Right lobe of liver (tissue), 6 donors: ENCODE measurements at regions not wholly inside any gene's neighbourhood (a gene's known extent, or its start where the extent isn't known, plus 50 kb on each side); places are given as distances from the start of the nearest gene placed in this dataset.

Experiments used
- ATAC-seq, 4 donors: fragments of 200-7000 bp; cut with Tn5 transposase; one replicate each; pipeline ENCODE4 v1.9.1; 2020; ENCODE audit warnings: mild to moderate bottlenecking in 4 of 4, moderate library complexity in 4 of 4
- DNase-seq, 3 donors: peaks; one replicate each; pipeline ENCODE4 v3.0.0-alpha.2; 2020
- H3K27ac ChIP-seq, 3 donors: fragments of 200-600 bp; one replicate each; pipeline ENCODE4 v1.8.0; 2022
- H3K27me3 ChIP-seq, 2 donors: fragments of 200-600 bp; one replicate each; pipeline ENCODE4 v1.8.0; 2022
- H3K36me3 ChIP-seq, 4 donors: fragments of 200-600 bp; sonication (generic) in 1 of 4; one replicate each; pipeline versions ENCODE4 v1.5.1 to v1.8.0; 2017 to 2022; ENCODE audit warnings: control low read depth in 1 of 4
- H3K4me1 ChIP-seq, 4 donors: fragments of 200-600 bp; sonication (generic) in 1 of 4; one replicate each; pipeline versions ENCODE4 v1.5.1 to v1.8.0; 2017 to 2022; ENCODE audit warnings: control low read depth in 1 of 4
- H3K4me3 ChIP-seq, 3 donors: fragments of 200-600 bp; one replicate each; pipeline ENCODE4 v1.8.0; 2022
- H3K9me3 ChIP-seq, 4 donors: fragments of 200-600 bp; sonication (generic) in 1 of 4; one replicate each; pipeline versions ENCODE4 v1.5.1 to v1.8.0; 2017 to 2022; ENCODE audit warnings: control low read depth in 1 of 4
- CTCF ChIP-seq, 4 donors: fragments of 200-600 bp in 3 of 4; fragments of 450-650 bp in 1 of 4; IDR thresholded peaks; one replicate each; pipeline versions ENCODE4 v1.5.1 to v1.8.0; 2016 to 2022; ENCODE audit warnings: antibody characterized with exemption in 4 of 4, mild to moderate bottlenecking in 2 of 4
- POLR2A ChIP-seq: fragments of 450-650 bp; IDR thresholded peaks from one replicate; pipeline ENCODE4 v1.6.1; 2017; ENCODE audit warnings: antibody characterized with exemption, mild to moderate bottlenecking
- whole genome bisulfite sequencing: methylation state at CpG from one replicate; pipeline ENCODE4 v1.1.6; 2018; ENCODE audit warnings: low coverage, low lambda C conversion rate; ENCODE audit not compliant: insufficient coverage; ENCODE audit errors: missing lambda C conversion rate; 5-methylcytosine and 5-hydroxymethylcytosine counted together
- intact Hi-C, 2 donors: fragments of 100-400 bp; cut with DNase I; formaldehyde crosslinking; loops; one replicate each; pipeline versions ENCODE4 v1.11.2 to v1.14.1; 2022
- donor health status: DM: no; HTN: yes; CAD: no.
- donor health status: DM: no; HTN: no; CAD: no.
- donor health status: DM: no; HTN: no; CAD: no.
- donor health status: DM: no; HTN: yes; CAD: no.
- donor health status: DM: no; HTN: yes; CAD: no.

DNA sequence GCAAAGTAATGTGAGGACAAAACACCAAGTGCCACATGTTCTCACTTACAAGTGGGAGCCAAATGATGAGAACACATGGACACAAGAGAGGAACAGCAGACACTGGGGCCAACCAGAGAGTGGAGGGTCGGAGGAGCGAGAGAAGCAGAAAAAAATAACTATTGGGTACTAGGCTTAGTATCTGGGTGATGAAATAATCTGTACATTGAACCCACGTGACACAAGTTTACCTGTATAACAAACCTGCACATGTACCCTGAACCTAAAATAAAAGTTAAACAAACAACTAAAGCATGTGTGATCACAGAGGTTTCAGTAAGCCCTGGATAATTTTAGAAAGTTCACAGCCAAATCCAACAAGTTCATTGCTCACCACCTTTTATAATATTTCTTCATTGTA lies 160.1 kb downstream of the TENT4A start:
- Histone ChIP-seq H3K27ac (peak overlapping the region in 2 of 3 donors; percentile 50 to 62), H3K27me3 (no peaks in the 10 kb centered on the region), H3K36me3 (no peaks in the 10 kb centered on the region), H3K9me3 (no peaks in the 10 kb centered on the region), H3K4me1 (peaks cover 0 to 10% (median 5%) of the 10 kb centered on the region in 4 donors), H3K4me3 (no peak overlapping the region)
- TF ChIP-seq CTCF (IDR thresholded peaks at IDR 0.05) (no peak), POLR2A (no peak)
- intact Hi-C loops, result no loop called here
- ATAC-seq (peak; percentile 40 to 68 (median 65)), DNase-seq (no peak)
- WGBS, result 26% methylated on average over 3 of the region's 3 CpGs

DNA sequence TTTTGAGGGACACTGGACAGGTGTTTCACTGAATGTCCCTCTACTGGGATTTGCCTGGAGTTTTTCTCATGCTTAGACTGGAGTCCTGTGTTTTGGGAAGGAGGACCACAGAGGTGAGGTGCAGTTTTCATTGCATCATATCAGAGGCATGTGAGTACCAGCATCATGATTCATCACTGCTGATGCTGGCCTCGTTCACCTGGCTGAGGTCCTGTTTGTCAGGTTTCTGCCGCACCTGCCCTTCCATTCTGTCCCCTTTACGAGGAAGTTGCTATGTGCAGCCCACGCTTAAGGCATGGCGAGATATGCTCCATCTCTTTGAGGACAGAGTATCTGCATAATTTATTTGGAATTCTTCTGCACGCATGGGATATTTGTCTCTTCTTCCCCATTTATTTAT lies 162.1 kb downstream of the TENT4A start:
- H3K27me3 ChIP-seq, result no peaks in the 10 kb centered on the region
- H3K4me3 ChIP-seq, result no peak overlapping the region
- DNase-seq (no peak), ATAC-seq (no peak)
- peaks cover 0 to 10% (median 5%) of the 10 kb centered on the region in 4 donors for H3K4me1 ChIP-seq
- no peak overlapping the region for H3K27ac ChIP-seq
- TF ChIP-seq POLR2A (no peak), CTCF (IDR thresholded peaks at IDR 0.05) (no peak)
- H3K36me3 ChIP-seq, result no peaks in the 10 kb centered on the region
- intact Hi-C loops, result no loop called here
- 66% methylated on average over 6 of the region's 6 CpGs for WGBS
- no peaks in the 10 kb centered on the region for H3K9me3 ChIP-seq

GRCh38 chr5:6877986-6878828 lies 165.0 kb downstream of the TENT4A start:
- H3K27me3 ChIP-seq, result no peaks in the 10 kb centered on the region
- DNase-seq (no peak), ATAC-seq (no peak)
- H3K9me3 ChIP-seq, result no peaks in the 10 kb centered on the region
- H3K27ac ChIP-seq, result no peak overlapping the region
- TF ChIP-seq POLR2A (no peak), CTCF (IDR thresholded peaks at IDR 0.05) (no peak)
- WGBS, result 53% methylated on average over 6 of the region's 13 CpGs
- H3K36me3 ChIP-seq, result no peaks in the 10 kb centered on the region
- H3K4me3 ChIP-seq, result no peak overlapping the region
- intact Hi-C loops, result no loop called here
- peaks cover 0 to 9% (median 4%) of the 10 kb centered on the region in 4 donors for H3K4me1 ChIP-seq

- intact Hi-C loops, result no loop called here
- Histone ChIP-seq H3K36me3 (no peaks in the 10 kb centered on the region), H3K4me3 (no peak overlapping the region), H3K27me3 (no peaks in the 10 kb centered on the region), H3K27ac (no peak overlapping the region), H3K4me1 (no peaks in the 10 kb centered on the region), H3K9me3 (peaks cover 0 to 8% (median 0%) of the 10 kb centered on the region in 4 donors)
- DNase-seq (no peak), ATAC-seq (no peak)
- WGBS, result 75% methylated on average over 2 of the region's 2 CpGs
- TF ChIP-seq CTCF (IDR thresholded peaks at IDR 0.05) (no peak), POLR2A (no peak)
These were observed 172.3 kb downstream of the TENT4A start for GRCh38 chr5:6885581-6885980.
